ENCODE measurements at regions not wholly inside any gene's neighbourhood (a gene's known extent, or its start where the extent isn't known, plus 50 kb on each side); places are given as distances from the start of the nearest gene placed in this dataset.

GRCh38 chr2:199684168-199684567 lies 166.8 kb downstream of the FTCDNL1 start:
- Histone ChIP-seq H3K4me3 (ENCODE audit: low read length) (no peak overlapping the region), H3K4me1 (ENCODE audit: insufficient read depth, low read length) (no peaks in the 10 kb centered on the region), H3K9me3 (ENCODE audit: insufficient read depth, low read depth, low read length) (no peaks in the 10 kb centered on the region), H3K9ac (ENCODE audit: low read depth, low read length) (no peak overlapping the region), H3K27ac (ENCODE audit: low read depth, low read length) (no peak overlapping the region), H3K27me3 (ENCODE audit: insufficient read depth, low read length) (no peaks in the 10 kb centered on the region), H3K36me3 (ENCODE audit: insufficient read depth, low read length) (no peaks in the 10 kb centered on the region)
- WGBS, result 67% methylated on average over 1 of the region's 1 CpG

DNA sequence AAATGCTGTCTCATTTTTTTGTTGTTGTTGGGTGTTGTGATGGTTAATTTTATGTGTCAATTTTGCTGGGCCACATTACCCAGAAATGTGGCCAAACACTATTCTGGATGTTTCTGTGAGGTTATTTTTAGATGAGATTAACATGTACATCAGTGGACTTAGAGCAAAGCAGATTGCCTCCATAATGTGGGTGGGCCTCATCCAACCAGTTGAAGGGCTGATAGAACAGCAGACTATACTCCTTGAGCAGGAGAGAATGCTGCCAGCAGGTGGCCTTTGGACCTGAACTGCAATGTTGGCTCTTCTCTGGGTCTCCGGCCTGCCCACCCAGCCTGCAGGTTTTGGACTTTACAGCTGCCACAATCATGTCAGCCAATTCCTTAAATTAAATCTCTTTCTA lies 169.0 kb downstream of the FTCDNL1 start:
- no peaks in the 10 kb centered on the region for H3K9me3 ChIP-seq (ENCODE audit: insufficient read depth, low read depth, low read length)
- no peaks in the 10 kb centered on the region for H3K27me3 ChIP-seq (ENCODE audit: insufficient read depth, low read length)
- no peaks in the 10 kb centered on the region for H3K4me1 ChIP-seq (ENCODE audit: insufficient read depth, low read length)
- 96% methylated on average over 1 of the region's 1 CpG for WGBS
- H3K27ac ChIP-seq (ENCODE audit: low read depth, low read length), result no peak overlapping the region
- no peak overlapping the region for H3K4me3 ChIP-seq (ENCODE audit: low read length)
- no peaks in the 10 kb centered on the region for H3K36me3 ChIP-seq (ENCODE audit: insufficient read depth, low read length)
- no peak overlapping the region for H3K9ac ChIP-seq (ENCODE audit: low read depth, low read length)

- Histone ChIP-seq H3K27ac (ENCODE audit: low read depth, low read length) (no peak overlapping the region), H3K27me3 (ENCODE audit: insufficient read depth, low read length) (no peaks in the 10 kb centered on the region), H3K4me1 (ENCODE audit: insufficient read depth, low read length) (no peaks in the 10 kb centered on the region), H3K9me3 (ENCODE audit: insufficient read depth, low read depth, low read length) (no peaks in the 10 kb centered on the region), H3K4me3 (ENCODE audit: low read length) (no peak overlapping the region), H3K36me3 (ENCODE audit: insufficient read depth, low read length) (no peaks in the 10 kb centered on the region), H3K9ac (ENCODE audit: low read depth, low read length) (no peak overlapping the region)
- WGBS, result 90% methylated on average over 3 of the region's 4 CpGs
These were observed 170.5 kb downstream of the FTCDNL1 start for GRCh38 chr2:199680482-199680881.

DNA sequence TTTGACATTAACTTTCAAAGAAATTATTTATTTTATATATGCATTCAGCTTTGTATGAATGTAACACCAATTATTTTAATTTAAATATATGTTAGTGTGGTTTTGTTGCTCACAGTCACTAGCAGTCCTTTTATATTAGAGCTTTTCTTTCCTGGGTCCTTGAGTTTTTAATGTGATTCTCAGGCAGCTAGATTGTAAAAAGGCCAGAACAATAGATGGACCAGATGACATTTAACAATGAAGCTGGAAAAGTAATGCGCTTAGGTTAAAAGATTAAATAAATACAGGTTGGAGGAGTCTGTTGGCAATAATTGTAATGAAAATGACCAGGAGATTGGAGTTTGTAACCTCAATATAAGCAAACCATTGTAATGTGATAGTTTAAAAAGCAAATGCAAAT lies 171.1 kb downstream of the FTCDNL1 start:
- Histone ChIP-seq H3K4me3 (ENCODE audit: low read length) (no peak overlapping the region), H3K9me3 (ENCODE audit: insufficient read depth, low read depth, low read length) (no peaks in the 10 kb centered on the region), H3K36me3 (ENCODE audit: insufficient read depth, low read length) (no peaks in the 10 kb centered on the region), H3K27ac (ENCODE audit: low read depth, low read length) (no peak overlapping the region), H3K27me3 (ENCODE audit: insufficient read depth, low read length) (no peaks in the 10 kb centered on the region), H3K4me1 (ENCODE audit: insufficient read depth, low read length) (no peaks in the 10 kb centered on the region), H3K9ac (ENCODE audit: low read depth, low read length) (no peak overlapping the region)
- 90% methylated on average over 1 of the region's 1 CpG for WGBS

DNA sequence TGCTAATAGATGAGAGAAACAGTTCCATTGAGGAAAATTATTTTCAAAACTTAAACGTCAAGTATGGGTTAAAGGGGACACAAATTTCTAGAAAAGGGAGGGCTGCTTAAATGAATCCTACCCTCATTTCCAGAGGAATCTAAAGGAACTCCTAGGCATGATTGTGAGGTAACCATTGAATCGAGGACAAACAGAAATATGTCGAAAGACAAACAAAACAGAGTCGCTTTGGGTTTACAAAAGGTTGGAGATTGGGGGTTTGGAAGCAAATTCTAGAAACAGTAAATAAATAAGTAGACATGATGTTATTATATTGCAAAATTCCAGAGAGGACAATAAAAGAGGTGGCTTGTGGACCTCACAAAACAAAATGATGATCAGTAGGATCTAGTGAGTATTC lies 173.1 kb downstream of the FTCDNL1 start:
- WGBS, result 91% methylated on average over 4 of the region's 4 CpGs
- Histone ChIP-seq H3K36me3 (ENCODE audit: insufficient read depth, low read length) (no peaks in the 10 kb centered on the region), H3K27me3 (ENCODE audit: insufficient read depth, low read length) (no peaks in the 10 kb centered on the region), H3K4me3 (ENCODE audit: low read length) (no peak overlapping the region), H3K27ac (ENCODE audit: low read depth, low read length) (no peak overlapping the region), H3K9ac (ENCODE audit: low read depth, low read length) (no peak overlapping the region), H3K9me3 (ENCODE audit: insufficient read depth, low read depth, low read length) (no peaks in the 10 kb centered on the region), H3K4me1 (ENCODE audit: insufficient read depth, low read length) (no peaks in the 10 kb centered on the region)

GRCh38 chr2:199668645-199669044 lies 182.3 kb downstream of the FTCDNL1 start:
- Histone ChIP-seq H3K9ac (ENCODE audit: low read depth, low read length) (no peak overlapping the region), H3K4me1 (ENCODE audit: insufficient read depth, low read length) (no peaks in the 10 kb centered on the region), H3K4me3 (ENCODE audit: low read length) (no peak overlapping the region), H3K9me3 (ENCODE audit: insufficient read depth, low read depth, low read length) (no peaks in the 10 kb centered on the region), H3K36me3 (ENCODE audit: insufficient read depth, low read length) (no peaks in the 10 kb centered on the region), H3K27ac (ENCODE audit: low read depth, low read length) (no peak overlapping the region), H3K27me3 (ENCODE audit: insufficient read depth, low read length) (no peaks in the 10 kb centered on the region)
- WGBS, result 90% methylated on average over 3 of the region's 3 CpGs

GRCh38 chr2:199663157-199663556 lies 187.8 kb downstream of the FTCDNL1 start:
- Histone ChIP-seq H3K27me3 (ENCODE audit: insufficient read depth, low read length) (peaks cover 12% of the 10 kb centered on the region), H3K27ac (ENCODE audit: low read depth, low read length) (no peak overlapping the region), H3K9me3 (ENCODE audit: insufficient read depth, low read depth, low read length) (no peaks in the 10 kb centered on the region), H3K4me3 (ENCODE audit: low read length) (no peak overlapping the region), H3K36me3 (ENCODE audit: insufficient read depth, low read length) (no peaks in the 10 kb centered on the region), H3K9ac (ENCODE audit: low read depth, low read length) (no peak overlapping the region), H3K4me1 (ENCODE audit: insufficient read depth, low read length) (0 out of 2 replicates have a peak, but pooled peaks cover 5% of the 10 kb centered on the region)
- 63% methylated on average over 5 of the region's 6 CpGs for WGBS

DNA sequence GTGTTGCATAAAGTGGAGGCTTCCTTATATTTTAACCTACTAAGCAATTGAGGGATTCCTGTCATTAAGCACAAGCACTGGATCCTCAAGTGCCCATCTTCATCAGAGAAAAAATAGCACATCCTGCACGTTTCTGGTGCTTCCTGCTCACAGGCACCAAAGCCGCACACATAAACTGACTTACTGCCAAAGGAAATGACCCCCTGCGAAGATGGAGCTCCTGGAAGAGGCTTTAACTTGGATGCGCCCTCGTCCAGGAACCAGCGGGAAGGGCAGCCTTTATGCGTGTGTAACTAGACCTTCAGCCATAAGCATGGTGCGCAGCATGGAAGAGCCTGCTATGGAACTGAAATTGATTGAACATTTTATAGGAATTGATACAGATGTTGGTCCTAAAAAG lies 188.7 kb downstream of the FTCDNL1 start:
- no peak overlapping the region for H3K9ac ChIP-seq (ENCODE audit: low read depth, low read length)
- no peak overlapping the region for H3K4me3 ChIP-seq (ENCODE audit: low read length)
- no peak overlapping the region for H3K27ac ChIP-seq (ENCODE audit: low read depth, low read length)
- 84% methylated on average over 8 of the region's 8 CpGs for WGBS
- H3K27me3 ChIP-seq (ENCODE audit: insufficient read depth, low read length), result peaks cover 12% of the 10 kb centered on the region
- H3K36me3 ChIP-seq (ENCODE audit: insufficient read depth, low read length), result no peaks in the 10 kb centered on the region
- H3K9me3 ChIP-seq (ENCODE audit: insufficient read depth, low read depth, low read length), result no peaks in the 10 kb centered on the region
- 0 out of 2 replicates have a peak, but pooled peaks cover 5% of the 10 kb centered on the region for H3K4me1 ChIP-seq (ENCODE audit: insufficient read depth, low read length)

DNA sequence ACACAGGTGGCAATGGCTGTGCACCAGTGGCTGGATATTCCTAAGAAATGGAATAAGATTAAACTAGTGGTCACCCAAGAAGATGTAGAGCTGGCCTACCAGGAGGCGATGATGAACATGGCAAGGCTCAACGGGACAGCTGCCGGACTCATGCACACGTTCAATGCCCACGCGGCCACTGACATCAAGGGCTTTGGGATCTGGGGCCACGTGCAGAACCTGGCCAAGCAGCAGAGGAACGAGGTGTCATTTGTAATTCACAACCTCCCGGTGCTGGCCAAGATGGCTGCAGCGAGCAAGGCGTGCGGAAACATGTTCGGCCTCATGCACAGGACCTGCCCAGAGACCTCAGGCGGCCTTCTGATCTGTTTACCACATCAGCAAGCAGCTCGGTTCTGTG lies 190.8 kb downstream of the FTCDNL1 start:
- Histone ChIP-seq H3K9ac (ENCODE audit: low read depth, low read length) (no peak overlapping the region), H3K9me3 (ENCODE audit: insufficient read depth, low read depth, low read length) (no peaks in the 10 kb centered on the region), H3K4me1 (ENCODE audit: insufficient read depth, low read length) (0 out of 2 replicates have a peak, but pooled peaks cover 5% of the 10 kb centered on the region), H3K36me3 (ENCODE audit: insufficient read depth, low read length) (no peaks in the 10 kb centered on the region), H3K27me3 (ENCODE audit: insufficient read depth, low read length) (peaks cover 12% of the 10 kb centered on the region), H3K27ac (ENCODE audit: low read depth, low read length) (no peak overlapping the region), H3K4me3 (ENCODE audit: low read length) (no peak overlapping the region)
- WGBS, result 96% methylated on average over 15 of the region's 15 CpGs

GRCh38 chr2:199659207-199659606 lies 191.8 kb downstream of the FTCDNL1 start:
- Histone ChIP-seq H3K9ac (ENCODE audit: low read depth, low read length) (peak overlapping the region; percentile 56), H3K4me1 (ENCODE audit: insufficient read depth, low read length) (0 out of 2 replicates have a peak, but pooled peaks cover 5% of the 10 kb centered on the region), H3K9me3 (ENCODE audit: insufficient read depth, low read depth, low read length) (peaks cover 3% of the 10 kb centered on the region; the same call in 1 of the 2 replicates), H3K27ac (ENCODE audit: low read depth, low read length) (no peak overlapping the region), H3K4me3 (ENCODE audit: low read length) (peak overlapping the region; percentile 55), H3K36me3 (ENCODE audit: insufficient read depth, low read length) (no peaks in the 10 kb centered on the region), H3K27me3 (ENCODE audit: insufficient read depth, low read length) (peaks cover 12% of the 10 kb centered on the region)
- 2% methylated on average over 39 of the region's 39 CpGs for WGBS

DNA sequence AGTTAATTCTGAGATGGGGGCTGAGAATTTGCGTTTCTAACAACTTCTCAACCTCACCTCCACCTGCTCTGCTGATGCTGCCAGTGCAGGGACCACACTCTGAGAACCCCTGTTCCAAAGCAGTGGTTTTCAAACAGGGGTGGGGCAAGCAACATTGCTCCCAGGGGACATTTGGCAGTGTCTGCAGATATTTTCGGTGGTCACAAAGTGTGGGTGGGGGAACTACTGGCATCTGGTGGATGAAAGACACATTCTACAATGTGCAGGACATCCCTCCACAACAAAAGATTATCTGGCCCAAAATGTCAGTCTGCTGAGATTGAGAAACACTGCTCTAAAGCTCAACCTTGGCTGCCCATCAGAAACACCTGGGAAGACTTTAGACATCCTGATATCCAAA lies 188.7 kb upstream of the SATB2 start:
- Histone ChIP-seq H3K27me3 (ENCODE audit: insufficient read depth, low read length) (no peaks in the 10 kb centered on the region), H3K27ac (ENCODE audit: low read depth, low read length) (no peak overlapping the region), H3K9ac (ENCODE audit: low read depth, low read length) (no peak overlapping the region), H3K36me3 (ENCODE audit: insufficient read depth, low read length) (no peaks in the 10 kb centered on the region), H3K9me3 (ENCODE audit: insufficient read depth, low read depth, low read length) (no peaks in the 10 kb centered on the region), H3K4me1 (ENCODE audit: insufficient read depth, low read length) (no peaks in the 10 kb centered on the region), H3K4me3 (ENCODE audit: low read length) (no peak overlapping the region)
- WGBS, result 80% methylated on average over 2 of the region's 2 CpGs

- Histone ChIP-seq H3K36me3 (ENCODE audit: insufficient read depth, low read length) (no peaks in the 10 kb centered on the region), H3K9ac (ENCODE audit: low read depth, low read length) (no peak overlapping the region), H3K27ac (ENCODE audit: low read depth, low read length) (no peak overlapping the region), H3K27me3 (ENCODE audit: insufficient read depth, low read length) (no peaks in the 10 kb centered on the region), H3K4me1 (ENCODE audit: insufficient read depth, low read length) (no peaks in the 10 kb centered on the region; the same call in 1 of the 2 replicates), H3K4me3 (ENCODE audit: low read length) (no peak overlapping the region), H3K9me3 (ENCODE audit: insufficient read depth, low read depth, low read length) (no peaks in the 10 kb centered on the region)
- 92% methylated on average over 3 of the region's 4 CpGs for WGBS
These were observed 173.4 kb upstream of the SATB2 start for GRCh38 chr2:199631129-199631528.
